Fibroblast of skin of right quadriceps (primary cell): ENCODE measurements at regions not wholly inside any gene's neighbourhood (a gene's known extent, or its start where the extent isn't known, plus 50 kb on each side); places are given as distances from the start of the nearest gene placed in this dataset.
"Not testable (repeated sequence)": the region's sequence is repeated elsewhere in the genome, so short reads cannot be mapped to it uniquely, and the experiment has no call there.

Experiments
- DNase-seq: peaks from one replicate; pipeline ENCODE4 v3.0.0-alpha.2; 2013

- peak; percentile 83 for DNase-seq
Observed at GRCh38 chr15:31488437-31489204, 162.0 kb downstream of the KLF13 start.

GRCh38 chr15:31489281-31489680 lies 162.6 kb downstream of the KLF13 start:
- DNase-seq: no peak

DNA sequence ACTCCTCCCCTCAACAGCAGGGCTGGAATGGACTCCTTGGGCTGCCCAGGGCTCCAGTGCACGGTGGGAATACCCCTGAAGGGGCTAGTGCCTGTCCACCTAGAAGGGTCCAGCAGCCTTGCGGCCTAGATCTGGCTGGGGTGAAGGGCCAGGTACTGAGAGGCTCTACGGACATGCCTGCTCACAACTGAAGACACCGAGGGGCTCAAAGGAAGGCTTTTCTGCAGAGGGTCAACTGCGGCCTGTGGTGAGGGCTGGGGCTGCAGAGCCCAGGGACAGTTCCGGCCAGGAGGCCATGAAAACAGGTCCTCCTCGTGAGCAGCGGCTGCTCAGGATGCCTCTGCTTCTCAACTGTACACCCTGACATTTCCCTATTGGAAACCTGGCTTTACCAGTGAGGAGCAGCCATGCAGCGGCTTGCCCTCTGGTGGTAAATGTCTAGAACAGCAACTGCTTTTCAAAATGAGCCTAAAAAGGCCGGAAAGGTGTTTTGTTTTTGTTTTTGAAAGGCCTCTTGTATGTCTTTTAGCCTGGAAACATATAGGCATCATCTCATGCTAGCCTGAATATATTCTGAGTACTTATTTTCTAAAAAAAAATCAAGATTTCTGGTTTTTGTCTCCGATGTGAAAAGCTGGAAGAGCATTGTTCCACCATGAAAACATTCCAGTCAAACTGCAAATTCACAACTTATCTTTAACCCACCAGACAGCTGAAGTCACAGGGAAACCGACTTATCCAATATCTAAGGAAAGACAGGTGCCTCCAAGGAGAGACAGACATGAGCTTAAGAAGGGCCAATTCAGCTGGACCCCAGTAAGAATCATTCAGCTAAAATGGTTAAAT lies 163.4 kb downstream of the KLF13 start:
- peak; percentile 52 for DNase-seq

DNA sequence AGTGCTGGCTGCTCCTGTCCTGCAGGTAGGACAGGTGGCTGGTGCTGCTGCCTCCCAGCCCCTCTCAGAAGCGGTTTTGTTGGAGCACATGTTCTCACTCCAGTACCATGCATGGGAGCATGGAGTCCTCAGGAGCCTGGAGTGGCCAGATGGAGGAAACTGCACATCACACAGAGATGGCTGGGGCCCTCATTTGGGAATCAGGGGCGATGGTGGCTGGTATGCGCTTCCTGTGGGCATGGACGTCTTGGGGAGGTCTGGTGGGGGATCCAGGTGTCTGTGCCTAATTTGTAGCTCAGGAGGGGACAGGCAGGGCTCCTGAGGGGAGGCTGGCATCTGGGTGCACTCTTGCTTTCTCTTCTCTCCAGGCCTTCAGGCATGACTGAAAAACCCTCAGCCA lies 168.2 kb downstream of the KLF13 start:
- no peak for DNase-seq

DNA sequence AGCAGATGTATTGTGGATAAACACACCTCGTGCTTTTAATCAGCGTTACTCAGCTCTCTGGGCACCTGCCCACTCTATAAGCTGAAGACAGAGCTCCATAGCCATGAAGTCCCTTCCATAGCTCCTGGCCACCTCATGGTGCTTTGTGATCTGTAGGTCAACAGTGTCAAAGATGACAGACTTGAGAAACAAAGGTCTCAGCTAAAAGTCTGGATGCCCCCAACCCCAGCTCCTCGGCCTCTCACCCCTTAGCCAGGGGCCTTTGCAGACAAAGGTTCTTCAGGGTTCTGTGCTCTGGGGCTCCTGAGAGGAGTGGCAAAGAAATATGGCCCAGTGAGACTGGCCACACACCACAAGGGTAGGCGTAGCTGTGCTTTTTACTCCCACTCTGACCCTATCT lies 168.6 kb downstream of the KLF13 start:
- DNase-seq: no peak

DNA sequence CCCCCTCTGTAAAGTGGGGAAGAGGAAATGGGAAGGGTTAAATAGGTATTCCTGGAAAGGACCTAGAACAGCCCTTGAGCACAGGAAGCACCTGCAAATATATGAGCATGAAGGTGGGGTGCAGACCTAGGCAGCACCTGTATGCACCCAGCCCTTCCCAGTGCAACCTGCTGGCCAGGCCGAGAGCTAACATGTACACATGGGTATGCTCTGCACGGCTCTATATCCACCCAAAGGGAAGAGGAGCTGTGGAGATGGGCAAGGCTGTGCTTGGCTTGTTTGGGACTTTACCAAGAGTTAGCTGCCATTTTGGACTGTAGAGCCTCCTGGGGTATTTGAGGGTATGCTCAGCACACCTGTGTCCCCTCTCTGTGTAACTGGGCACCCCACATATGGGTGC lies 171.2 kb downstream of the KLF13 start:
- DNase-seq: no peak

DNA sequence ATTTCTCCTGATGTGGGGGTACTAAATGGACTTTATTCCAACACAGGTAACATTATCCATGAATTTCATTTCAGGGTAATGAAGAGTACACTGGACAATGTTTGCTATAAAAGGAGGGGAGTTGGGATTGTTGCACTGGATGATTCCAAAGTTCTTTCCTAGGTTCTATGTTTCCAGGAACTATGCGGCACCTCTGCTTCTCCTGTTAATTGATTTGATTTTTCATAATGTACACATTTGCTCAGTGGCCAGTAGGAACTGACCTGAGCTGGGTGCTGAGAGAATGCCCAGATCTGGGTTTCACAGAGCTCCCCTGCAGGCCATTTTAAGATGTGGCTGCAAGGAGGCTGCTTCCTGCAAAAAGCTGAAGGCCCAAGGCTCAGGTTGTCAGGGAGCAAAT lies 171.7 kb downstream of the KLF13 start:
- DNase-seq: no peak

GRCh38 chr15:31498756-31499155 lies 172.1 kb downstream of the KLF13 start:
- DNase-seq: no peak

DNA sequence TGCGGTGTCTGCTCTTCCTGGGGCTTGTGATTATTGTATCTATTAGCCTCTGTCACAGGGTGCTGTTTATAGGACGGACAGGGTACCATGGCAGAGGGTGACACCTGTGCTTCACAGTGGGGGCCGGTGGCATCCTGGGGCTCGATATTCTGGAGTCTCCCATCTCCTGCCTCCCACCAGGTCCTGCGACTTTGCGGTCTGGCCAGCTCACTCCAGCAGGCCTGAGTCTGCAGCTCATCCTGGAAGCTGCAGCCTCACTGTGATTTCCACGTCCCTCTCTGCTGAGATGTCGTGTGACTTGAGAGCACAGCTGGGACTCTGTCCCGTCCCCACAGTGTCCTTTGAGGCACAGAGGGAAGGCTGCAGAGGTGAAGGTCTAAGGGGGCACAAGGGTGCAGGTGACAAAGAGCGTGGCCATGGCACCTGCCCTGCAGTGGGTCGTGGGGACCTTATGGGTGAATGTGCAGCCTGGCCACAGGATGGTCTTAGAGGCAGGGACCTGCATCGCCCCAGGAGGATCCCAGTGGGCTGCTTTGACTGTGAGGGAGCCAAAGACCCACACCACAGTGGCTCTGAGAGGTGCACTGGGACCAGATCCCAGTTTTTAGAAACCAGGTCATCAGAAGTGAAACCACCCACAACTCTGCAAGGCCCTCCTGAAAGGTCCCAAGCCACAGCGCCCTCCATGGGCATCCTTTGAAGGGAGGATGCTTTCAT lies 172.8 kb downstream of the KLF13 start:
- no peak for DNase-seq

DNA sequence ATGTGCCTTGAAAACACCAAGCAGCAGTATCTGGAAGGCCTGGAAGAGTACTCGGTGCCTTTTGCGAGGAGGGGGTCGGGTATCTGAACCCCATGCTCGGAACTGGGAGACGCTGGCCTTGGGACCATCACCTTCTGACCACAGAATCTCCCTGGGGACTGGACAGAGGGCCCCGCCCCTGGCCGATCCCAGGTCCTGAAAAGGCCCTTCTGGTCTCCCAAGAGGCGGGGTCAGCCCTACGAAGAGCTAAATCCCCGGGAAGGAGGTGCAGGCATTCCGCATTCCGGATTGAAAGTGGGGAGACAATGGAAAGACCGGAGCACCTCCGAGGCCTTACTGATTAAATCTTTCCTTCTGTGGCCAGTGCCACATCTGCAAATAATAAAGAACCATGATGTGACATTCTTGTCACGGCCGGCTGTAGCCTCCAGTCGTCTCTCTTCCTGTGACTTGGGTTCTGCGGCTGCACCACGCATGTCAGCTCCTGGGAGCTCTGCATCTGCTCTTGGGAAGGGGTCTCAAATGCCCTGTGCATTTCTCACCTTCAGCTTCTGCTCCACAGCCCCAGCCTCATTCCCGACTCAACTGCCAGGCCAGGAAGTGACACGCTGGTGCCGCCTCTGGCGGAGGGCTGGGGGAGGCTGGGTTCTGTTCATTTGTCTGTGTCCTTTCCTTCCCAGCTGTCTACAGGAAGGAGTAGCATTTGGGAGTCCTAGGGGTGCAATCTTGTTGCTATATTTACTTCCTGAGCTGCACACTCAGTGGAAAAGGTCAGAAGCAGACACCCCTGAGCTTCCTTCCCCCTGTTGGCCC lies 173.5 kb downstream of the KLF13 start:
- DNase-seq: no peak

DNA sequence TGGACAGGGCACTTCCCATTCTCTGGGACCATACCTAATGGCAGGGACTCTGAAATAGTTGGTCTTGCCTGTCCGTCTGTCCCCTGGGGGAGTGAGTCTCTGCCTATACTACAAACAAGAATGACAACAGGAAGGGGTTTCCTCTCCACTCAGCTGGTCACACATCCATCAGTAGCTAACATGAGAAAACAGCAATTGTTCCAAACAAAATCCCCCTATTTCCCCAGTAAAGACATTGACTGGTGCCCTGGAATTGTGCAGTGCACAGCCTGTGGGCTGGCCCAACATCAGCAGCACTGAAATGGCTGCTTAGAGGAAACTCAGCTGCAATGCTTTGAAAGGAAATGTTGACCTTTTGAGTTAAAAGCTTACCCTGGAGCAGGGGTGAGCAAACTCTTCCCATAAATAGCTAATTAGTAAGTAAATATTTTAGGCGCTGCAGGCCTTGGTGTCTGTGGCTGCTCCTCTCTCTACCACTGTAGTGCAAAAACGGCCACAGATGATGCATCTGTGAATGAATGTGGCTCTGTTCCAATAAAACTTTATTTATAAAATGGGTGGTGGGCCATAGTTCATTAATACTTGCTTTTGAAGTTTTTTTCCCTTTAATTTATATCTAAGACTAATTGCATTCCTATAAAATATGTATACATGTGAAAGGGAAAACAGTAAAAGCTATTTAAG lies 174.3 kb downstream of the KLF13 start:
- DNase-seq: no peak

DNA sequence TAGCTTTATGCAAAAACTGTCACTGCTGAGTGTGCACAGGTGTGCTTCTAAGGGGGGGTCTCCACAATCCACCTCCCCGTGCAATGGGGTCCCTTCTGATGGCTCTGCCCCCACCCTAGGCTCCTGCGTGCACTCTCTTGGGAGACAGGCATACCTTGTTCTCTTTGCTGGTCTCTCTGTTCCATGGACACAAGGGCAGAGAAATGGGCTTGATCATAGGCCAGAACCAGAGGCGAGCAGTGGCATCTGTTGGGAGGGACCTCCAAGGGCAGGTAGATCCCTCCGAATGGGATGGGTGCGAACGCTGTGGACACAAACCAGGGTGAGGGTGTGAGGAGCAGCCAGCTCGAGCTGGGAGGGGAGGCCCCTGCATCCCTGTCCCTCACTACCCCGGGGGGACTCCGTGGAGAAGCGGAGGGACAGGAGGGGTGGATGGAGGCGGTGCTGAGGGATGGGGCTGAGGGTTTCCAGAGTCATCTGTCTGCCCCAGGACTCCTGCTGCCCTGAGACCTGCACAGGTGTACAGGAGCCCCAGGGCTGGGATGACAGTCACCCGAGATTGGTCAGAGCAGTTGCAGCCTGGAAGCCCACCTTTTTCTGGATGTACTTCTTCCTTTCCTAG lies 175.0 kb downstream of the KLF13 start:
- DNase-seq: no peak

- DNase-seq: no peak
Observed at GRCh38 chr15:31502541-31503229, 176.1 kb downstream of the KLF13 start.

DNA sequence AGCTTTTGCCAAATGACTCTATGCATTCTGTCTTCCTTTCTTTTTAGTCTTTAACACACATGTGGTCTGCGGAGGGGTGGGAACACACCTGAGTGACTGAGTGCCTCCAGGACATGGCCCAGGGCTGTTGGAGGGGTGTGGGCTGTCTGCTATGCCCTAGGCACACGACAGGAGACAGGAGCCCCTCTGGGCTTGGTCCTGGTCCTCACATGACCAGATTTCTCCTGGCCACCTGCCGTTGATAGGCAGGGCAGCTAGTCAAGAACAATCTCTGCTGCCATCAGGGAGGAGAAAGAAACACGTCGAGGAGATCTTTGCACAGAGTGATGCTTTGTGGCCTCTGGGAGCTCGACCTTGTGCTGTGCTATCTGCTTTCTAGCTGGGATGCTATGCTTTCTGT lies 176.6 kb downstream of the KLF13 start:
- DNase-seq: no peak

DNA sequence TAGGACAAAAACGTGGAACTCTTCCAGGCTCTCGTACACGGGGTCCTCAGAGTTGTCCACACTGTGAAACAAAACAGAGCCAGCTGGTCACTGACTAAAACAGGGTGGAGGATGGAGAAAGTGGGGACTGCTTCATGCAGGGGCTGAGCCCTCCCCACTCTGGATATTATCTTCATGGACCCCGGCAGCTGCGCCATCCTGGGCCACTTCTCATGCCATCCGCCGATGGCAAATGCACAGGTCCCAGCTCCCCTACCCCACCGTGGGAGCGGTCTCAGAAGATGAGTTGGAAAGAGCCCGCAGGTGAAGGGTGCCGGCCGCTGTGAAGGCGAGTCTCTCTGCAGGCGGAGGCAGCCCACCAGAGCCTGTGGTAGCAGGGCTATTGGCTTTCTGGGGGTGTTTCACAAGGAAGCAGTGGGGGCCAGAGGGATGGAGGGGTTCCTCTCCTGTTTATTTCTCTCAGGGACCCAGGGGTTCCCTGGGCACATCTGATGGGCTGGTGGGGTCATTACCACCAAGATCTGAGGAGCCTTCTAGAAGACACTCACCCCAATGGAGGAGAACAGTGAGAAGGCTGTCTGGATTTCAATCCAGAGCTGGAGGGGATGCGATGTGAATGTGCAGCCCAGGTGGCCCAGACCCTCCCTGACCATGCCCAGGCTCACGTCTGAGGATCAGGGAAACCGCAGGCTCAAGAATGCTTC lies 177.3 kb downstream of the KLF13 start:
- no peak for DNase-seq

DNA sequence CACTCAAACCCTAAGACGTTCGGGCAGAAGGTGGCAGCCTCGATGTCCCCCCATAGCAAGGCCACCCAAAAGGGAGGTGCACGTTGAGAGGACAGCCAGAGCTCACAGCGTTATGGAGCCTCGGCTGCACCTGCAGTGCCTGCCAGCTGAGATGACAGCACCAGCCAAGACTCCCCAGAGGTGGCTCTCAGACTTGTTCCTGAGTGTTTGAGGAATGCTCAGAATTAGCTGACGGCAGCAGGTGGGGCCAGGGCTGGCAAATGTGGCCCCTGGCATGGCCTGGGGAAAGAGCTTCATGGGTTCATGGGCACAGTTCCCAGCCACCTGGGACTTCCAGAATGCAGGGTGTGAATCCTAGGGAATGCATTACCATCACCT lies 177.8 kb downstream of the KLF13 start:
- no peak for DNase-seq

GRCh38 chr15:31507573-31507972 lies 180.9 kb downstream of the KLF13 start:
- not testable (repeated sequence) for DNase-seq

DNA sequence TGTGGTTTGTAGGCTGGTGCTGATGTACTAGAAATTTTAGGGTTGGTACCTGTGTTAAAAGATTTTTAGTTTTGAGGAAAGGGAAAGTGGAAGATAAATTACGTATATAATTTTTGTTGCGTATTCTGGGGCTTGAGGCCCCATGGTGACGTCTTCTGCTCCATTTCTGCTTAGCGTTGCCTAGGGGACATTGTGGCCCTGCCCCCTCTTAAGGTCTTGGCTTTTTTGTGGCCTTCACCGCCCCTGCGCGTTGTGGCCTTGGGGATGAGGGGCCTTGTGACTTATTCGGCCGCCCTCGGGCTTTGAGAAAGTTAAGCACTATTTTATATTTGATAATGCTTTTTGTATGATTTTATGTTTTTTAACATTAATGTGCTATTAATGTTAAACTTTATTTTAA lies 182.0 kb downstream of the KLF13 start:
- no peak for DNase-seq

DNA sequence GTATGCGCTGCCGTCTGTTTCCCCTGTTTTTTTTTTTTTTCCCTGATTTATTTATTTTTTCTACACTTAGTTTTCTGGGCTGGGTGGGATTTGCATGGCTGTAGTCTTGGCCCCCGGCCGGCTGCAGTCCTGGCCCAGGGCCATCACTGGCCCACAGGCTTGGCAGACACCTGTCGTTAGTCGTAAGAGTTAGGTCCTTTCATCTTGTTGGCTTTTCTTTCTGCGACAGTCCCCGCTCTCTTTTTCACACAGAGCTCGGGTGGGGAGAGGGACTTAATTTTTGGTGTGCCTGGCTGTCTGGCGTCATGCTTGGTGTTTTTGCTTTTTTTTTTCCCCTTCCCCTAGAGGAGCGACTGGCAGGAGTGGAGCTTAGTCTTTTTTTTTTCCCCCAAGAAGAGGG lies 183.4 kb downstream of the KLF13 start:
- no peak for DNase-seq

DNA sequence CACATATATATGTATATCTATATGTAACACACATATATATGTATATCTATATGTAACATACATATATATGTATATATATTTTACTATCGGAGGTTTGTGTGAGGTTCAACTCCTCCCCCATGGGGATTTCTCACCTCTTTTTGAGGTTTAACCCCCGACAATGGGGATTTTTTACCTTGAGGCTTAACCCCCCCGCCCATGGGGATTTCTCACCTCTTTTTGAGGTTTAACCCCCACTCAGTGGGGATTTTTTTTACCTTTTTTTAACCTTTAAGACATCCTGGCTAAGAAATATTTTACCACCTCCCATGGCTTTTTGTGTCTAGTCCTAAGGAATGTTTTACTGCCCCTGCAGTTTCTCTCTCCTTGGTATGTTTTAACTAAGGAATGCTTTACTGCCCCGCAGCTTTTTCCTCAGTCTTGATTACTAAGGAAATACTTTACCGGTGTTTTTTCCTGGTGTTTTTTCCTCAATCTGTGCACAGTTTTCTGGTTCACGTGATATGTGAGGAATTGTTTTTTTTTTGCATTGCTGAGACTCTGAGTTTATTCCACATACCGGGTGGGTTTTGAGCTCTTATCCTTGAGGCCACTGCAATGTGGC lies 185.2 kb downstream of the KLF13 start:
- DNase-seq: no peak
